ENCODE measurements at regions not wholly inside any gene's neighbourhood (a gene's known extent, or its start where the extent isn't known, plus 50 kb on each side); places are given as distances from the start of the nearest gene placed in this dataset.

- Histone ChIP-seq H4K20me1 (ENCODE audit: insufficient read depth) (no peaks in the 10 kb centered on the region), H3K9ac (ENCODE audit: low read length) (no peak overlapping the region), H3K27ac (ENCODE audit: low read length) (no peak overlapping the region), H3K4me2 (ENCODE audit: low read length) (no peak overlapping the region), H3K4me3 (ENCODE audit: low read length) (no peak overlapping the region), H3F3A (ENCODE audit: insufficient read depth, low read length, poor library complexity, severe bottlenecking) (no peaks in the 10 kb centered on the region), H3K79me2 (replicated peaks; ENCODE audit: insufficient read depth, low read length) (no peaks in the 10 kb centered on the region), H3K9me2 (ENCODE audit: insufficient read depth, low read length) (no peaks in the 10 kb centered on the region), H3K9me3 (ENCODE audit: low read length) (no peaks in the 10 kb centered on the region), H2AFZ (ENCODE audit: low read depth, low read length) (no peak overlapping the region), H3K36me3 (ENCODE audit: insufficient read depth, low read length) (no peaks in the 10 kb centered on the region), H3K27me3 (ENCODE audit: insufficient read depth, low read depth, low read length) (no peaks in the 10 kb centered on the region)
- no peak for TF ChIP-seq TAF1 (IDR thresholded peaks at IDR 0.05; ENCODE audit: low read depth)
- no peak for TF ChIP-seq EP300 (conservative IDR thresholded peaks at IDR 0.05; ENCODE audit: poor library complexity, severe bottlenecking)
- no peak for TF ChIP-seq EZH2 (IDR thresholded peaks at IDR 0.05; ENCODE audit: borderline replicate concordance, insufficient read depth, low read length, poor library complexity, severe bottlenecking)
- no peak for TF ChIP-seq SMC3 (conservative IDR thresholded peaks at IDR 0.05; ENCODE audit: poor library complexity)
- TF ChIP-seq REST (IDR thresholded peaks at IDR 0.05; ENCODE audit: borderline replicate concordance): no peak
- TF ChIP-seq MXI1 (conservative IDR thresholded peaks at IDR 0.05; ENCODE audit: poor library complexity, severe bottlenecking): no peak
- TF ChIP-seq RAD21 (conservative IDR thresholded peaks at IDR 0.05): no peak
- no peak for TF ChIP-seq CTCF (IDR thresholded peaks at IDR 0.05; ENCODE audit: poor library complexity, severe bottlenecking)
- no peak for TF ChIP-seq POLR2AphosphoS5 (IDR thresholded peaks at IDR 0.05)
These were observed 398.3 kb downstream of the BCAT1 start for GRCh38 chr12:24550609-24551008.

- no peaks in the 10 kb centered on the region for H4K20me1 ChIP-seq (ENCODE audit: insufficient read depth)
- TF ChIP-seq EZH2 (IDR thresholded peaks at IDR 0.05; ENCODE audit: borderline replicate concordance, insufficient read depth, low read length, poor library complexity, severe bottlenecking) (no peak), CTCF (IDR thresholded peaks at IDR 0.05; ENCODE audit: poor library complexity, severe bottlenecking) (no peak), POLR2AphosphoS5 (IDR thresholded peaks at IDR 0.05) (no peak), RAD21 (conservative IDR thresholded peaks at IDR 0.05) (no peak), SMC3 (conservative IDR thresholded peaks at IDR 0.05; ENCODE audit: poor library complexity) (no peak), MXI1 (conservative IDR thresholded peaks at IDR 0.05; ENCODE audit: poor library complexity, severe bottlenecking) (no peak), REST (IDR thresholded peaks at IDR 0.05; ENCODE audit: borderline replicate concordance) (no peak), EP300 (conservative IDR thresholded peaks at IDR 0.05; ENCODE audit: poor library complexity, severe bottlenecking) (no peak), TAF1 (IDR thresholded peaks at IDR 0.05; ENCODE audit: low read depth) (no peak)
- no peaks in the 10 kb centered on the region for H3F3A ChIP-seq (ENCODE audit: insufficient read depth, low read length, poor library complexity, severe bottlenecking)
- H3K79me2 ChIP-seq (replicated peaks; ENCODE audit: insufficient read depth, low read length): no peaks in the 10 kb centered on the region
- H3K27me3 ChIP-seq (ENCODE audit: insufficient read depth, low read depth, low read length): no peaks in the 10 kb centered on the region
- no peaks in the 10 kb centered on the region for H3K9me2 ChIP-seq (ENCODE audit: insufficient read depth, low read length)
- H3K4me3 ChIP-seq (ENCODE audit: low read length): no peak overlapping the region
- no peak overlapping the region for H3K27ac ChIP-seq (ENCODE audit: low read length)
- no peak overlapping the region for H3K4me2 ChIP-seq (ENCODE audit: low read length)
- H2AFZ ChIP-seq (ENCODE audit: low read depth, low read length): no peak overlapping the region
- no peak overlapping the region for H3K9ac ChIP-seq (ENCODE audit: low read length)
- no peaks in the 10 kb centered on the region for H3K36me3 ChIP-seq (ENCODE audit: insufficient read depth, low read length)
- no peaks in the 10 kb centered on the region for H3K9me3 ChIP-seq (ENCODE audit: low read length)
These were observed 402.2 kb downstream of the BCAT1 start for GRCh38 chr12:24546661-24547060.
